Testis (tissue), 2 donors: ENCODE measurements at regions not wholly inside any gene's neighbourhood (a gene's known extent, or its start where the extent isn't known, plus 50 kb on each side); places are given as distances from the start of the nearest gene placed in this dataset.

Experiments
- CTCF ChIP-seq, 3 experiments: fragments of 450-650 bp in 2 of 3; fragments of 200-600 bp in 1 of 3; sonication (generic) in 1 of 3; IDR thresholded peaks; one replicate each; pipeline ENCODE4 v1.5.1; 2016 to 2019; ENCODE audit warnings: antibody characterized with exemption in 3 of 3, mild to moderate bottlenecking in 2 of 3, moderate library complexity in 1 of 3
- POLR2A ChIP-seq: fragments of 450-650 bp; IDR thresholded peaks from one replicate; pipeline ENCODE4 v1.6.1; 2017; ENCODE audit warnings: antibody characterized with exemption, mild to moderate bottlenecking, moderate library complexity

GRCh38 chrX:6386837-6387236 is 148.1 kb downstream of the VCX3A start:
- TF ChIP-seq CTCF (IDR thresholded peaks at IDR 0.05) (no peak), POLR2A (no peak)
